OCI-LY7 (cell line): ENCODE measurements at regions not wholly inside any gene's neighbourhood (a gene's known extent, or its start where the extent isn't known, plus 50 kb on each side); places are given as distances from the start of the nearest gene placed in this dataset.

Source experiments
- EZH2phosphoT487 ChIP-seq: fragments of 200-600 bp; sonication (generic); IDR thresholded peaks from 2 replicates; pipeline ENCODE4 v1.6.1; 2018; ENCODE audit warnings: low read depth, borderline replicate concordance, mild to moderate bottlenecking, mixed run types, antibody characterized with exemption, low read length, moderate library complexity, mixed read lengths
- TF ChIP-seq, protein P1 (sequence below): fragments of 200-600 bp; sonication (generic); conservative IDR thresholded peaks from 2 replicates; pipeline ENCODE4 v1.5.1; 2014; ENCODE audit warnings: mild to moderate bottlenecking, antibody characterized with exemption, low read length, moderate library complexity, mixed read lengths

DNA sequence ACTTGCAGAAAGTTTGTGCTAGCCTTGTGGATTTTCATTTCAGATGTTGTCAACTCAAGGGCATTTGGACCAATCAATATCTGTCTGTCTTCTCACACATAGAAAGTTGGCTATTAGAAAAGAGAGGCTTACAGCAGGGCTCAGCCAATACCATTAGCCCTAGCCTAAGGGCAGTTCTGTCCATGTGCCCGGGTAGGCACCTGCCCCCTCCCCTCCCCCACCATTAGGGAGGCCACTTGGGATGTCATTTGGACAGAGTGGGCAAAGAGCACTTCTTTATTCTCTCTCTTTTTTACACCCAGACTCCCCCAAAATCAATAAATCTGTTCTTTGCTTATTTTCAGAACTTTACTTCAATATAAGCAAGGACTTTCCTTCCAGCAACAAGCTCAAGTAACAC lies 188.5 kb upstream of the MKI67 start:
- TF ChIP-seq, protein P1, sequence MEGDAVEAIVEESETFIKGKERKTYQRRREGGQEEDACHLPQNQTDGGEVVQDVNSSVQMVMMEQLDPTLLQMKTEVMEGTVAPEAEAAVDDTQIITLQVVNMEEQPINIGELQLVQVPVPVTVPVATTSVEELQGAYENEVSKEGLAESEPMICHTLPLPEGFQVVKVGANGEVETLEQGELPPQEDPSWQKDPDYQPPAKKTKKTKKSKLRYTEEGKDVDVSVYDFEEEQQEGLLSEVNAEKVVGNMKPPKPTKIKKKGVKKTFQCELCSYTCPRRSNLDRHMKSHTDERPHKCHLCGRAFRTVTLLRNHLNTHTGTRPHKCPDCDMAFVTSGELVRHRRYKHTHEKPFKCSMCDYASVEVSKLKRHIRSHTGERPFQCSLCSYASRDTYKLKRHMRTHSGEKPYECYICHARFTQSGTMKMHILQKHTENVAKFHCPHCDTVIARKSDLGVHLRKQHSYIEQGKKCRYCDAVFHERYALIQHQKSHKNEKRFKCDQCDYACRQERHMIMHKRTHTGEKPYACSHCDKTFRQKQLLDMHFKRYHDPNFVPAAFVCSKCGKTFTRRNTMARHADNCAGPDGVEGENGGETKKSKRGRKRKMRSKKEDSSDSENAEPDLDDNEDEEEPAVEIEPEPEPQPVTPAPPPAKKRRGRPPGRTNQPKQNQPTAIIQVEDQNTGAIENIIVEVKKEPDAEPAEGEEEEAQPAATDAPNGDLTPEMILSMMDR = no peak
- TF ChIP-seq EZH2phosphoT487 = no peak
